ENCODE measurements at regions not wholly inside any gene's neighbourhood (a gene's known extent, or its start where the extent isn't known, plus 50 kb on each side); places are given as distances from the start of the nearest gene placed in this dataset.
"Not testable (repeated sequence)": the region's sequence is repeated elsewhere in the genome, so short reads cannot be mapped to it uniquely, and the experiment has no call there.

DNA sequence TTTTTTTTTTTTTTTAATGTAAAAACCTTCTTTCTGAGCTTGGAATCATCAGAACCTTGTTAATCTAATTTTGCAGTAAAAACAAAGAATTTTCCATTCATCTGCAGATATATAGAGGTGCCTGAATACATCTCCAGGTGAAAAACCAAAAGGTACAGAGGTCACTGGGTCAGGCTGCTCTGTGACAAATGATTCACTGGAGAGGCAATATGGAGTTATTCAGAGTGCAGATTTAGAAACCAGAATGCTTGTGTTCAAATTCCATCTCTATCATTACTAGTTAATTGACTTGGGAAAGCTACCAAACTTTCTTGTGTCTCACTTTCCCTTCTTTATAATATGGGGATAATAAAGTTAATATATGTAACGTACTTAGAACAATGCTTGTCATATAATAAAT lies 51.5 kb upstream of the C1orf53 start:
- no peak for DNase-seq

DNA sequence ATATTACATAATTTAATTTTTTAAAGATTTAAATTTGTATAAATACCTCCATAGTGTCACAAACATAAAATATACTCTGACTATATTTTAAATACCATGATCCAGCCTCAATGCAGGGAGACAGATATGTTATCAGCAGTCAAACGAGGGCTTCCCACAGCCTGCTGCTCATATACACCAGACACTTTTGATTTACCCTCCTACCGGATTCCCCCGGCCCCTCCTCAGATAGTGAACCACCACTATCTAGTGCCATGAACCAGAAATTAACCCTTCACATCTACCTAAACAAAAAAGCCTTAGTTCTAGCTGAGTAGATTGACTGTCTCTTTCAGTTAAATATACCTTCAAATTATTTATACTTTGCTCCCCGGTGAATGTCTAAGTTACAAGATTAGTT lies 52.4 kb upstream of the C1orf53 start:
- no peak for DNase-seq

DNA sequence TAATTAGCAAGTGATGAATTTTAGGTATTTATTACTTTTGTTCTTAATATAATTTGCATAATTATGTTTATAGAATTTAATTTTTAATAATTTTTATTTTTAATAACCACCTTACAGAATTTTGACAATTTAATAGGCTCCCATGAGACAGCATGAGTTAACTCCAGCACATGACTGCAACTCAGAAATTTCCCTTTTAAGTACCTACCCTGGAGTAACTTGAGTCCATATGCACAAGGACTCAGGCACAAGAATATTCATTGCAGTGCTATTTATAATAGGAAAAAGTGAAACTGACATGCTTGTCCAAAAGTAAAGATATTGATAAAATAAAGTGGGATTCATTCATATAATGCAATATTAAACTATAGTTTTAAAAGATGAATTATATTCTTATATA lies 54.1 kb upstream of the C1orf53 start:
- DNase-seq = no peak

DNA sequence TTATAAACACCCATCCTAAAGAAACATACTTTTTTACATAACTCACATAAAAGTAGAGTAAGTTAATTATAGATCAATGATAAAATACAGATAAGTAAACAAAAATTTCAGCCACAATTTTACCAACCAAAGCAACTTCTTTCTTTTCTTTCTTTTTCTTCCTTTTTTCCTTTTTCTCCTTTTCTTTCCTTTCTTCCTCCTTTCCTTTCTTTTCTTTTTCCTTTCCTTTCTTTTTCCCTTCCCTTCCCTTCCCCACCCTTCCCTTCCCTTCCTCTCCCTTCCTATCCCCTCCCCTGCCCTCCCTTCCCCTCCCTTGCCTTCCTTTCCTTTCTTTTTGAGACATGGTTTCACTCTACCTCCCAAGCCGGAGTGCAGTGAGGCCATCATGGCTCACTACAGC lies 56.5 kb upstream of the C1orf53 start:
- no peak for DNase-seq

DNA sequence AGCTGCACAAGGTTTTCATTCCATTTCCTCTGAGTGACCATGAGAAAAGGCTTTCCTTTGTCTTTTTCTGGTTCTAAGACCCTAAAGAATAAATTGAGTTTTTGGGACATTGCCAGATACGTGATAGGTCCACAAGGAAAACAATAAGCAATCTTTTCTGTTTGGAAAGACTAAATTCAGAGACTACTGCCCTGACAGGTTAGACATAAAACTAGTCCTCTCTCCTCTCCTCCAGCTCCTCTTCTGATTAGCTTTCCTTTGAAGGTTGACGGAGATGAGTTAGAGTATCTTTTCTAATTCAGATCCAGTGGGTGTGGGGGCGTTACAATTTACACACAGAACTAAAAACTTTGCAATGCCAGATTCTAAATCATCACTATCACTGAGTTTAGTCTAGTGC lies 57.8 kb upstream of the C1orf53 start:
- DNase-seq = no peak

DNA sequence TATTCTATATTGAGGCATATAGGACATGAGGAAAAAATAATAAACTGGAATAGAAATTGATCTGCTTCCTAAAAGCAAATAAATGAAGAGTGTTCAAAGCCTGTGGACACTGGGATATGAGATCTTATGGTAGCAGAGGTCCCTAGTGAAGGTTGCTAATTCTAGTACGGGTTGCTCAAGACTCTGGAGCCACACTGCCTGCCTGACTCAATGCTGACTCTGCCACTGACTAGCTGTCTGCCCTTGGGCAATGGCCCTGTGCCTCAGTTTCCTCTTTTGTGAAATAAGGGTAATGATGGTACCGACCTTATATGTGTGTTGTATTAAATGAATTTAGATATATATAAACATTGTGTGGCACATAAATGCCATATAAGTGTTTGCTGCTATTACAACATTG lies 59.0 kb upstream of the C1orf53 start:
- DNase-seq = no peak

DNA sequence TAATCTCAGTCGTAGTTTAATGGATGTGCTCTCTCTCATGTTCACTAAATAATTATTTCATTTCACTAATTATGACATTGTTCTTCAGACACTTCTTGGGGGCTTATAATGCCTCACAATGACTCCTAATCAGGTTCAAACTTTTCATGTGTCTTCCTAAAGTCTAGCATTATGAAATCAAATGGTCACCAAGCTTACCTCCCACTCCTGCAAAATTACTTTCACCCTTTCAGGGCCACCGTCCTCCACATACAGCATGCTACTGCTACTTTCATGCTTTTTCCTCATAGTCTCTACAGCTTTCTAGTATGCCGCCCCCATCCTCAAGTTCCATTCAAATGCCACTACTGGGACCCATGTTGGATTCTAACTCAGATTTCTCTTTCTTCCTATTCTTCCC lies 59.8 kb upstream of the C1orf53 start:
- no peak for DNase-seq

DNA sequence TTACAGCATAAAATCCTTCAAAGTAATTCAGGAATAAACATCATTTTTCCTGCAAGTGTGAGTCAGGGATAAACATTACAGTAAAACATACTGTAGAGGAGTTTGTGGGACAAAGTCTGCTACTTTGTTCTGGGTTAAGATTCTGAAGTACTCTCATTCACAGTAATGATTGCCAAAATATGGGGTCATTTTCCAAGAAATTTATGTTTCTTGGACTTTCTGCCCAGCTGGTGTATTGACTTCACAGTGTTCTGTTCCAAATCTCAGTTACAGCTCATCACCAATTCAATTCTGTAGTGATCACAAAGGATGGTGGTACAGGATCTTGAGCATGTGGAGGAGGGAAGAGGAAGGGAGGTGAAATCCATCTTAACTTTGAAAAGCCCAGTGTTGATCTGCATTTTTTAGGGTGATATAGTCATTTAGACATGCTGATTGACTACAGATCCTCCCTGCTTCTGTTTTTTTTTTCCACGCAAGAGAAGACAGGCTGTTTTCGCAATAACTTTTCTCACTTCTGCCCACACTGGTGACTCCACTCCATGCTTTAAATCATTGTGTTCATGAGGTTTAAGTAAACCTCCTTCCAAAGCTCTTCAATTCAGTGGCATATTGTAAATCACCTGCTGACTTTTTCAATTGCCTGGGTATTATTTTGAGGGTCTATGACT lies 60.4 kb upstream of the C1orf53 start:
- no peak for DNase-seq

DNA sequence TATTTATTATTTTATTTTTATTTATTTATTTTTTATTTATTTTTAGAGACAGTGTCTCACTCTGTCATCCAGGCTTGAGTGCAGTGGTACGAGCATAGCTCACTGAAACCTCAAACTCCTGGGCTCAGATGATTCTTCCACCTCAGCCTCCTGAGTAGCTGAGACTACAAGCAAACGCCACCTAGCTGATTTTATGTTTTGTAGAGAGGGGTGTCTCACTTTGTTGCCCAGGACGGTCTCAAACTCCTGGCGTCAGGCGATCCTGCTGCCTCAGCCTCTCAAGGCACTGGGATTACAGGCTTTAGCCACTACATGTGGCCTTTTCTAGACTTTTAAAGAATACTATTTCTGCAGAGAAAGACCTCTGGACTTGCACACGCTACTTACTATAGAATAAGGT lies 61.3 kb upstream of the C1orf53 start:
- DNase-seq = no peak

DNA sequence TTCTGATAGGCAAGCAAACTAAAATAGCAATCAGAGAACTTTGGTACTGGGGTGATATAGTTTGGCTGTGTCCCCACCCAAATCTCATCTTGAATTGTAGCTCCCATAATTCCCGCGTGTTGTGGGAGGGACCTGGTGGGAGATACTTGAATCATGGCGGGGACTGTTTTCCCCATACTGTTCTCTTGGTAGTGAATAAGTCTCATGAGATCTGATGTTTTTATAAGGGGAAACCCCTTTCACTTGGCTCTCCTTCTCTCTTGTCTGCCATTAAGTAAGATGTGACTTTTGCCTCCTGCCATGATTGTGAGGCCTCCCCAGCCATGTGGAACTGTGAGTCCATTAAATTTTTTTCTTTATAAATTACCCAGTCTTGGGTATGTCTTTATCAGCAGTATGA lies 62.6 kb upstream of the C1orf53 start:
- DNase-seq = not testable (repeated sequence)

DNA sequence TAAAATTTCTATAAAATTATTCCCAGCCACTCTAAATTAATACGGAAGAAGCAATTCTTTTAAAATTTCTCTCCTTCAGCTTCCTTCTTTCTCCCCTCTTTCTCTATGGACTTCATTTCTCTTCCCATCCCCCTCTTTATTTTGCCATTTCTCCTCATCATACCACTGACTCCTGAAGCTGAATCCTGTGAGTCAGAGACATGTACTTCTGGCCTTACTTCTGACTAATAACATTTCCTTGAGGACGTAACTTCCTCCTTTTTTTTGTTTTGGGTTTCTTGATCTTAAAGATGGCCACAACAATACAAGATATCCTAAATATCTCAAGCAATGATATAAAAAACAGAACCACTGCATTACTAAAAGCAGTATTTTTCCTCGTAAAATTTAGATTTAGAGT lies 63.6 kb upstream of the DENND1B start:
- peak in 1 of 2 donors; percentile 86 for DNase-seq

DNA sequence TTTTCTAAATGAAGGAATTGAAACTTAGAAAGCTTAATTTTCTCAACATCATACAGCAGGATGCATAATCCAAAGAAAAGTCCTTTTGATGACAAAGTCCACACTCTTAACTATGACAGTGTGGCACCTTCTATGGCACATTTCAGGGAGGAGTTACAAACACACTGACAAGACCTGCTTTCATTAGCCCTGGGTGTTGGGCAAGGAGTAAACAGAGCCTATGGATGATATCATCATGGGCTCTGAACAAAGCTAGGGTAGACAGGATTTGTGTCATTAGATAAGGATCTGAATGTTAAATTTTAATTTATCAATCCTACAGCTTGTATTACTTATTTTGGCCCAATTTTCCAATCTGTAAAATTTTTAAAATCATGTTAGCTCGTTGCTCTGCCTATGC lies 62.6 kb upstream of the DENND1B start:
- DNase-seq = no peak

DNA sequence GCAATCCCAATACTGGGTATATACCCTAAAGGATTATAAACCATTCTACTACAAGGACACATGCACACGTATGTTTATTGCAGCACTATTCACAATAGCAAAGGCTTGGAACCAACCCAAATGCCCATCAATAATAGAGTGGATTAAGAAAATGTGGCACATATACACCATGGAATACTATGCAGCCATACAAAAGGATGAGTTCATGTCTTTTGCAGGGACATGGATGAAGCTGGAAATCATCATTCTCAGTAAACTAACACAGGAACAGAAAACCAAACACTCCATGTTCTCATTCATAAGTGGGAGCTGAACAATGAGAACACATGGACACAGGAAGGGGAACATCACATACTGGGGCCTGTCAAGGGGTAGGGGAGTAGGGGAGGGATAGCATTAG lies 61.1 kb upstream of the DENND1B start:
- DNase-seq = not testable (repeated sequence)

DNA sequence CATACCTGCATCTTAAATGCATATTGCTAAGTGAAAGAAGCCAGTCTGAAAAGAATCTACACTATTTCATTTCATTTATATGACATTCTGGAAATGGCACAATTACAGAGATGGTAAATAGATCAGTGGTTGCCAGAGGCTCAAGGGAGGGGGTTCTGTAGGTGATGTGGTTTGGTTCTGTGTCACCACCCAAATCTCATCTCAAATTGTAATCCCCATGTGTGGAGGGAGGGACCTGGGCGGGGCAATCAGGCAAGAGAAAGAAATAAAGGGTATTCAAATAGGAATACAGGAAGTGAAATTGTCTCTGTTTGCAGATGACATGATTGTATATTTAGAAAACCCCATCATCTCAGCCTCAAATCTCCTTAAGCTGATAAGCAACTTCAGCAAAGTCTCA lies 53.7 kb upstream of the DENND1B start:
- not testable (repeated sequence) for DNase-seq

DNA sequence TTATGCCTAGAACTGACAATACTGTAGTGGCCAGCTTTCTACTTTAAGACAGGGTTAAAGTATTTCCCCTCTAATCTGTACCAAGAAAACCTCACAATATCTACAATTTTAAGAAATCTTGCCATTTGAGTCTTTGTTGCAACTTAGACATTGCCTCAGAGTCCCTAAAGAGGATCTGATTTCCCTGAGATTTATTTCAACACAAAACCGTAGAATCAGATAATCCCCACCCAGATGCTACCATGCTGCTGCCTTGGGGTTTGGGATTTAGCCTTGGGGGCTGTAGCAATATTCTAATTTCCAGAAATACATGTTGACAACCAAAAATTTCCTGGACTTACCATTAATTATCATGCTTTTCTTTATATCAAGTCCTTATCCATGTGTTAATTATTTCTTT lies 50.3 kb upstream of the DENND1B start:
- no peak for DNase-seq

Data from bone marrow (tissue), 2 donors.